HEK293 (cell line): ENCODE measurements at regions not wholly inside any gene's neighbourhood (a gene's known extent, or its start where the extent isn't known, plus 50 kb on each side); places are given as distances from the start of the nearest gene placed in this dataset.

Source experiments
- CTCF ChIA-PET: fragments of 350-600 bp; formaldehyde crosslinking; extraction: SDS; loops from one replicate; lab custom pipeline; 2021; ENCODE audit warnings: antibody characterized with exemption; lab: Yijun Ruan, JAX
- POLR2A ChIA-PET: fragments of 300-600 bp; formaldehyde crosslinking; extraction: SDS; loops from one replicate; lab custom pipeline; 2020; ENCODE audit warnings: antibody characterized with exemption, inconsistent platforms; lab: Yijun Ruan, JAX
- H3K27ac ChIP-seq: fragments of 200-500 bp; sonication (Bioruptor generic); 2 replicates; pipeline ENCODE4 v1.5.1; 2014; ENCODE audit warnings: low read depth, low read length, control low read depth, inconsistent platforms; ENCODE audit errors: extremely low read depth
- H3K36me3 ChIP-seq, 2 experiments: fragments of 200-500 bp in 1 of 2; sonication (Bioruptor generic) in 1 of 2; 1 replicate in 1 of 2; 2 replicates in 1 of 2; pipeline ENCODE4 v1.5.1; 2014 to 2017; ENCODE audit warnings: inconsistent platforms in 2 of 2, low read length in 2 of 2; ENCODE audit not compliant: control insufficient read depth in 2 of 2, insufficient read depth in 1 of 2
- H3K4me1 ChIP-seq: fragments of 200-500 bp; sonication (Bioruptor generic); 2 replicates; pipeline ENCODE4 v1.5.1; 2014; ENCODE audit warnings: mild to moderate bottlenecking, low read length, inconsistent platforms; ENCODE audit not compliant: control insufficient read depth, insufficient read depth
- H3K4me3 ChIP-seq: 2 replicates; pipeline ENCODE4 v1.5.1; 2011; ENCODE audit warnings: low read depth, mild to moderate bottlenecking, control low read depth, low read length, moderate library complexity
- H3K9me3 ChIP-seq: fragments of 200-500 bp; sonication (Bioruptor generic); 2 replicates; pipeline ENCODE4 v1.5.1; 2014; ENCODE audit warnings: low read depth, low read length, inconsistent platforms; ENCODE audit not compliant: control insufficient read depth, insufficient read depth
- BCL11B ChIP-seq: fragments of 450-650 bp; formaldehyde crosslinking; IDR thresholded peaks from 2 replicates; pipeline ENCODE4 v1.5.1; 2016; ENCODE audit warnings: low read depth, missing biosample characterization, missing genetic modification characterization
- EGR2 ChIP-seq: fragments of 450-650 bp; formaldehyde crosslinking; IDR thresholded peaks from 2 replicates; pipeline ENCODE4 v1.5.1; 2016; ENCODE audit warnings: low read depth, missing biosample characterization, missing genetic modification characterization
- INSM2 ChIP-seq: fragments of 450-650 bp; formaldehyde crosslinking; IDR thresholded peaks from 2 replicates; pipeline ENCODE4 v1.5.1; 2016; ENCODE audit warnings: missing biosample characterization, missing genetic modification characterization
- SP2 ChIP-seq: fragments of 450-650 bp; formaldehyde crosslinking; IDR thresholded peaks from 2 replicates; pipeline ENCODE4 v1.5.1; 2016; ENCODE audit warnings: missing biosample characterization, missing genetic modification characterization
- YY1 ChIP-seq: fragments of 450-650 bp; formaldehyde crosslinking; IDR thresholded peaks from 2 replicates; pipeline ENCODE4 v1.5.1; 2018; ENCODE audit warnings: missing biosample characterization, missing genetic modification characterization
- ZFP69B ChIP-seq: fragments of 450-650 bp; formaldehyde crosslinking; IDR thresholded peaks from 2 replicates; pipeline ENCODE4 v1.5.1; 2016; ENCODE audit warnings: missing biosample characterization, missing genetic modification characterization
- ZNF140 ChIP-seq: fragments of 450-650 bp; formaldehyde crosslinking; IDR thresholded peaks from 2 replicates; pipeline ENCODE4 v1.5.1; 2016; ENCODE audit warnings: missing biosample characterization, missing genetic modification characterization
- ZNF2 ChIP-seq: fragments of 450-650 bp; formaldehyde crosslinking; IDR thresholded peaks from 2 replicates; pipeline ENCODE4 v1.5.1; 2016; ENCODE audit warnings: missing biosample characterization, missing genetic modification characterization
- ZNF23 ChIP-seq: fragments of 450-650 bp; formaldehyde crosslinking; IDR thresholded peaks from 2 replicates; pipeline ENCODE4 v1.5.1; 2016; ENCODE audit warnings: missing biosample characterization, missing genetic modification characterization, borderline replicate concordance
- ZNF311 ChIP-seq: fragments of 450-650 bp; formaldehyde crosslinking; IDR thresholded peaks from 2 replicates; pipeline ENCODE4 v1.5.1; 2017; ENCODE audit warnings: missing biosample characterization, missing genetic modification characterization, borderline replicate concordance
- ZNF391 ChIP-seq: fragments of 450-650 bp; formaldehyde crosslinking; IDR thresholded peaks from 2 replicates; pipeline ENCODE4 v1.5.1; 2016; ENCODE audit warnings: low read depth, missing biosample characterization, missing genetic modification characterization, borderline replicate concordance
- ZNF585B ChIP-seq: fragments of 450-650 bp; formaldehyde crosslinking; IDR thresholded peaks from 2 replicates; pipeline ENCODE4 v1.5.1; 2016; ENCODE audit warnings: missing biosample characterization, missing genetic modification characterization
- ZNF654 ChIP-seq: fragments of 450-650 bp; formaldehyde crosslinking; IDR thresholded peaks from 2 replicates; pipeline ENCODE4 v1.5.1; 2016; ENCODE audit warnings: low read depth, missing biosample characterization, missing genetic modification characterization
- ZNF785 ChIP-seq: fragments of 450-650 bp; formaldehyde crosslinking; IDR thresholded peaks from 2 replicates; pipeline ENCODE4 v1.5.1; 2016; ENCODE audit warnings: missing biosample characterization, missing genetic modification characterization
- TF ChIP-seq, protein P1 (sequence below): fragments of 450-650 bp; formaldehyde crosslinking; IDR thresholded peaks from 2 replicates; pipeline ENCODE4 v1.5.1; 2016; ENCODE audit warnings: missing biosample characterization, missing genetic modification characterization
- TF ChIP-seq, protein P2 (sequence below): fragments of 450-650 bp; formaldehyde crosslinking; IDR thresholded peaks from 2 replicates; pipeline ENCODE4 v1.5.1; 2016; ENCODE audit warnings: missing biosample characterization, missing genetic modification characterization
- TF ChIP-seq, protein P3 (sequence below): fragments of 450-650 bp; formaldehyde crosslinking; IDR thresholded peaks from 2 replicates; pipeline ENCODE4 v1.5.1; 2017; ENCODE audit warnings: missing biosample characterization, missing genetic modification characterization

GRCh38 chr10:36888925-36889573 lies 236.3 kb upstream of the ANKRD30A start:
- no peaks in the 10 kb centered on the region for H3K4me1 ChIP-seq
- no peaks in the 10 kb centered on the region for H3K36me3 ChIP-seq
- POLR2A ChIA-PET, result no interaction called here
- TF ChIP-seq ZNF2 (tag by site-specific recombination), result no peak
- no peak for TF ChIP-seq ZNF785 (tag by site-specific recombination)
- no peak for TF ChIP-seq ZNF140
- TF ChIP-seq BCL11B, result no peak
- TF ChIP-seq YY1, result no peak
- TF ChIP-seq ZNF585B (tag by site-specific recombination), result no peak
- TF ChIP-seq, protein P1, sequence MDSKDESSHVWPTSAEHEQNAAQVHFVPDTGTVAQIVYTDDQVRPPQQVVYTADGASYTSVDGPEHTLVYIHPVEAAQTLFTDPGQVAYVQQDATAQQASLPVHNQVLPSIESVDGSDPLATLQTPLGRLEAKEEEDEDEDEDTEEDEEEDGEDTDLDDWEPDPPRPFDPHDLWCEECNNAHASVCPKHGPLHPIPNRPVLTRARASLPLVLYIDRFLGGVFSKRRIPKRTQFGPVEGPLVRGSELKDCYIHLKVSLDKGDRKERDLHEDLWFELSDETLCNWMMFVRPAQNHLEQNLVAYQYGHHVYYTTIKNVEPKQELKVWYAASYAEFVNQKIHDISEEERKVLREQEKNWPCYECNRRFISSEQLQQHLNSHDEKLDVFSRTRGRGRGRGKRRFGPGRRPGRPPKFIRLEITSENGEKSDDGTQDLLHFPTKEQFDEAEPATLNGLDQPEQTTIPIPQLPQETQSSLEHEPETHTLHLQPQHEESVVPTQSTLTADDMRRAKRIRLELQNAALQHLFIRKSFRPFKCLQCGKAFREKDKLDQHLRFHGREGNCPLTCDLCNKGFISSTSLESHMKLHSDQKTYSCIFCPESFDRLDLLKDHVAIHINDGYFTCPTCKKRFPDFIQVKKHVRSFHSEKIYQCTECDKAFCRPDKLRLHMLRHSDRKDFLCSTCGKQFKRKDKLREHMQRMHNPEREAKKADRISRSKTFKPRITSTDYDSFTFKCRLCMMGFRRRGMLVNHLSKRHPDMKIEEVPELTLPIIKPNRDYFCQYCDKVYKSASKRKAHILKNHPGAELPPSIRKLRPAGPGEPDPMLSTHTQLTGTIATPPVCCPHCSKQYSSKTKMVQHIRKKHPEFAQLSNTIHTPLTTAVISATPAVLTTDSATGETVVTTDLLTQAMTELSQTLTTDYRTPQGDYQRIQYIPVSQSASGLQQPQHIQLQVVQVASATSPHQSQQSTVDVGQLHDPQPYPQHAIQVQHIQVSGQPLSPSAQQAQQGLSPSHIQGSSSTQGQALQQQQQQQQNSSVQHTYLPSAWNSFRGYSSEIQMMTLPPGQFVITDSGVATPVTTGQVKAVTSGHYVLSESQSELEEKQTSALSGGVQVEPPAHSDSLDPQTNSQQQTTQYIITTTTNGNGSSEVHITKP (tag by site-specific recombination), result peak; percentile 34; the same call in 1 of the 2 replicates
- TF ChIP-seq, protein P2, sequence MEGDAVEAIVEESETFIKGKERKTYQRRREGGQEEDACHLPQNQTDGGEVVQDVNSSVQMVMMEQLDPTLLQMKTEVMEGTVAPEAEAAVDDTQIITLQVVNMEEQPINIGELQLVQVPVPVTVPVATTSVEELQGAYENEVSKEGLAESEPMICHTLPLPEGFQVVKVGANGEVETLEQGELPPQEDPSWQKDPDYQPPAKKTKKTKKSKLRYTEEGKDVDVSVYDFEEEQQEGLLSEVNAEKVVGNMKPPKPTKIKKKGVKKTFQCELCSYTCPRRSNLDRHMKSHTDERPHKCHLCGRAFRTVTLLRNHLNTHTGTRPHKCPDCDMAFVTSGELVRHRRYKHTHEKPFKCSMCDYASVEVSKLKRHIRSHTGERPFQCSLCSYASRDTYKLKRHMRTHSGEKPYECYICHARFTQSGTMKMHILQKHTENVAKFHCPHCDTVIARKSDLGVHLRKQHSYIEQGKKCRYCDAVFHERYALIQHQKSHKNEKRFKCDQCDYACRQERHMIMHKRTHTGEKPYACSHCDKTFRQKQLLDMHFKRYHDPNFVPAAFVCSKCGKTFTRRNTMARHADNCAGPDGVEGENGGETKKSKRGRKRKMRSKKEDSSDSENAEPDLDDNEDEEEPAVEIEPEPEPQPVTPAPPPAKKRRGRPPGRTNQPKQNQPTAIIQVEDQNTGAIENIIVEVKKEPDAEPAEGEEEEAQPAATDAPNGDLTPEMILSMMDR (tag by site-specific recombination), result peak; percentile 81
- TF ChIP-seq ZNF654 (tag by site-specific recombination), result peak; percentile 84
- TF ChIP-seq INSM2 (tag by site-specific recombination), result no peak
- TF ChIP-seq, protein P3, sequence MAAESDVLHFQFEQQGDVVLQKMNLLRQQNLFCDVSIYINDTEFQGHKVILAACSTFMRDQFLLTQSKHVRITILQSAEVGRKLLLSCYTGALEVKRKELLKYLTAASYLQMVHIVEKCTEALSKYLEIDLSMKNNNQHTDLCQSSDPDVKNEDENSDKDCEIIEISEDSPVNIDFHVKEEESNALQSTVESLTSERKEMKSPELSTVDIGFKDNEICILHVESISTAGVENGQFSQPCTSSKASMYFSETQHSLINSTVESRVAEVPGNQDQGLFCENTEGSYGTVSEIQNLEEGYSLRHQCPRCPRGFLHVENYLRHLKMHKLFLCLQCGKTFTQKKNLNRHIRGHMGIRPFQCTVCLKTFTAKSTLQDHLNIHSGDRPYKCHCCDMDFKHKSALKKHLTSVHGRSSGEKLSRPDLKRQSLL (tag by site-specific recombination), result no peak
- no peak for TF ChIP-seq ZNF23 (tag by site-specific recombination)
- no peak for TF ChIP-seq ZFP69B (tag by site-specific recombination)
- TF ChIP-seq SP2 (tag by site-specific recombination), result no peak
- 0 out of 2 replicates have a peak, but pooled peaks have one; percentile 20 for TF ChIP-seq EGR2 (tag by site-specific recombination)
- TF ChIP-seq ZNF311 (tag by site-specific recombination), result no peak
- no peak for TF ChIP-seq ZNF391
- CTCF ChIA-PET, result interaction anchor here (0.5 to 2.0 kb wide), 10 partner anchors 9 to 1722 kb away, joined by 3 to 5 read pairs (median 3); no protein-coding TSS in a partner anchor
- no peaks in the 10 kb centered on the region for H3K9me3 ChIP-seq
- no peak overlapping the region for H3K27ac ChIP-seq
- H3K4me3 ChIP-seq, result no peak overlapping the region
